Small intestine (tissue), 7 donors: ENCODE measurements at regions not wholly inside any gene's neighbourhood (a gene's known extent, or its start where the extent isn't known, plus 50 kb on each side); places are given as distances from the start of the nearest gene placed in this dataset.

ENCODE experiments used
- DNase-seq, 2 donors: peaks; one replicate each; pipeline versions ENCODE4 v3.0.0 to v3.0.0-alpha.2; 2013
- FAIRE-seq: peaks from 2 replicates; lab custom pipeline; 2012; peaks lifted over from hg19 to GRCh38; lab: Jason Lieb, UNC
- H3K27ac ChIP-seq, 3 donors: one replicate each; pipeline ENCODE4 v1.5.1; 2013; ENCODE audit warnings: low read length in 2 of 3, mild to moderate bottlenecking in 2 of 3, control low read depth in 1 of 3, inconsistent platforms in 1 of 3, low read depth in 1 of 3, moderate library complexity in 1 of 3
- H3K27me3 ChIP-seq, 3 donors: one replicate each; pipeline ENCODE4 v1.6.1; 2013; ENCODE audit warnings: low read length in 3 of 3, inconsistent platforms in 1 of 3; ENCODE audit not compliant: control insufficient read depth in 3 of 3, insufficient read depth in 3 of 3
- H3K36me3 ChIP-seq, 3 donors: one replicate each; pipeline ENCODE4 v1.6.1; 2013; ENCODE audit warnings: low read length in 3 of 3, inconsistent platforms in 1 of 3, low read depth in 1 of 3, mild to moderate bottlenecking in 1 of 3, moderate library complexity in 1 of 3; ENCODE audit not compliant: control insufficient read depth in 3 of 3, insufficient read depth in 2 of 3
- H3K4me1 ChIP-seq, 3 donors: one replicate each; pipeline ENCODE4 v1.6.1; 2013; ENCODE audit warnings: low read length in 2 of 3, inconsistent platforms in 1 of 3, low read depth in 1 of 3, mild to moderate bottlenecking in 1 of 3, moderate library complexity in 1 of 3; ENCODE audit not compliant: control insufficient read depth in 3 of 3, insufficient read depth in 2 of 3
- H3K4me3 ChIP-seq, 3 donors: one replicate each; pipeline ENCODE4 v1.5.1; 2013; ENCODE audit warnings: low read length in 3 of 3, control low read depth in 1 of 3, inconsistent platforms in 1 of 3, low read depth in 1 of 3, mild to moderate bottlenecking in 1 of 3, moderate library complexity in 1 of 3
- H3K9me3 ChIP-seq, 2 donors: one replicate each; pipeline ENCODE4 v1.6.1; 2013; ENCODE audit warnings: low read depth in 1 of 2, low read length in 1 of 2; ENCODE audit not compliant: control insufficient read depth in 2 of 2, insufficient read depth in 1 of 2
- WGBS, 3 donors: extraction: QIAGEN DNeasy Blood & Tissue Kit; methylation state at CpG; one replicate each; pipeline ENCODE4 v1.1.7; 2013; 5-methylcytosine and 5-hydroxymethylcytosine counted together
- donor health status: healthy with polysubstance abuse.
- donor health status: control.
- donor health status: control.
- donor health status: Bipolar disorder and iron deficiency.
- donor health status: healthy.

DNA sequence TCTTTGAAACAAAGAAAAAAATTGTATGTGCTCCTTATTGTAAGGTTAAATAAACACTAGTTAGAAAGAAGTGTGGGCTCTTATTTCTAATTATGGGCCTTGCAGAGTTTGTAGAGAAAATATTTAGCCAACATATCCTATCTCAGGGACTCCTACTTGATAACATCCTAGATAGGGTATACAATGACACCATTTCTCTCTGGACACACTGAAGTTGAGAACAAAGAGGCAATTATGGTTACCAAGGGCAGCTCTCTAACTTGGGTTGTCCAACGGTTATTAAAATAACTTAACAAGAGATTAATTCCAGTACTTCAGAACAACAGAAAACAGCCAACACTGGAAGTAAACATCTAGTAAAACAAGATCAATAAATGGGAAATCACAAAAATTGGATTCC lies 69.0 kb upstream of the ZC3H11B start:
- Histone ChIP-seq H3K27ac (no peak overlapping the region), H3K4me1 (no peaks in the 10 kb centered on the region), H3K27me3 (no peaks in the 10 kb centered on the region), H3K4me3 (no peak overlapping the region), H3K36me3 (no peaks in the 10 kb centered on the region), H3K9me3 (no peaks in the 10 kb centered on the region)
- FAIRE-seq: no peak
- no peak for DNase-seq
- 25 to 55% (median 48%) methylated on average over 1 of the region's 1 CpG for WGBS, 3 donors

DNA sequence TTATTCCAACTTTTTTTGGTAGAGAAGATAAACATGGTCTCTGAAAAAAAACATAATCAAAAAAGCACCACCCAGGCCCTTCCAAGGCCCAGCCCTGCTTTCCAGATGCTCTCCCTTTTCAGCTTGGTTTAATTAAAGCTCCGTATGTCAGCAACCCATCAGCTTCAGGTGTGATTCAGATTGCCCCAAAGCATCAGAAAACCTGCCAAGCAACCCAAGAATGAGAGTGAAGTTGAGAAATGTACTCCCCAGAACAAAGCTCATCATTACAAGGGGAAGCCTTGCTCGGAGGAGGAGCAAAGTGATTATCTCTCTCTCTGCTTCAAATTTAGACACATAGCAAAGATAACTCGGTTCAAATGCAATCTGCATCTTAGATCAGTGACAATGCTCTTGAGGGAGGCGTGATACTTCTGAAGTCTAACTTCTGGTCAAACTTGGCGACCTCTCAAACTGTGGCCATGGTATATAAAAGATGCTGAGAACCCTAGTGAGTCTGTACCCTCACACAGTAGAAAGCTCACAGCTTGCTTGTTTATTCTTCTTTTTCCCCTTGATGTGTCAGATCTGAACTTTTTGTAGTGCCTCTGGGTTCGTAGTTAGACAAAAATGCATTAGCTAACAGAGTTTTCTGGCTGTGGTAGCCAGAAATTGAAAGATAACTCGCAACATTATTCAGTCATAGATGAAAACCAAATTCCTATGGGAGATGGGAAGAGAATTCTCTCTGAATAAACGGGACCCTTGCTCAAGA lies 63.3 kb upstream of the ZC3H11B start:
- FAIRE-seq (no peak), DNase-seq (no peak)
- WGBS, 3 donors: 62 to 70% (median 68%) methylated on average over 8 of the region's 8 CpGs
- Histone ChIP-seq H3K4me1 (no peaks in the 10 kb centered on the region), H3K27ac (no peak overlapping the region), H3K4me3 (no peak overlapping the region), H3K9me3 (no peaks in the 10 kb centered on the region), H3K27me3 (no peaks in the 10 kb centered on the region), H3K36me3 (no peaks in the 10 kb centered on the region)

DNA sequence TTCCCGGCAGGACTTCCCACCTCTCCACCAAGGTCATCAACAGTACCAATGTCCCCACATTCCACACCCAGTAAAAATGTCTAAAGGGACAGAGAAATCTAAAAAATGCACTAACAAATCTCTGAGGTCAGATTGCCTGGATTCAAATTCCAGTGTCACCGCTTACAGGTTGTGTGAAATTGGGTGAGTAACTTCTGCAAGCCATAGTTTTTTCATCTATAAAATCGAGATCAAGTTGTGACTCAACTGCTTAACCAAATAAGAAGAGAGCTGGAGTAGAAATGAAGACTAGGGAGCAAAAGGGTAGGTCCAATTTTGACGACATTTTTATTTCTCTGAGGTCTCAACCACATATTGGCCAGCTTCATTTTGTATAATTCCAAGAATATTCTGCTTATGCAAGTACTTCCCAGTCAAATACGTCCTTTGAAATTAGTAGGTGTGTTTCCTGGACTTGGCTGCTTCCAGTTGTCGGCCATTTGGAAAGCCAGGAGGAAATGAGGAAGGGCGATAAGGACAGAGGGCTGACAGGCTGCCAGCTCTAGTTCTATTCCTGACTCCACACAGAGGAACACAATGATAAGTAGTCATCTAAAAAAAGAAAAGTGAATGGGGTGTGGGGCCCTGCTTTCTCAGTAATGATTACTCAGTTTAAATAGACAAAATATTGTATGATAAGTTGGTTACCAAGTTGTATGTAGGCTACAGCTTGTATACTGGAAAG lies 57.7 kb upstream of the ZC3H11B start:
- Histone ChIP-seq H3K4me1 (no peaks in the 10 kb centered on the region), H3K27me3 (no peaks in the 10 kb centered on the region), H3K4me3 (no peak overlapping the region), H3K36me3 (no peaks in the 10 kb centered on the region), H3K9me3 (no peaks in the 10 kb centered on the region), H3K27ac (no peak overlapping the region)
- no peak for DNase-seq
- no peak for FAIRE-seq
- WGBS, 3 donors: 71 to 80% (median 73%) methylated on average over 7 of the region's 7 CpGs

DNA sequence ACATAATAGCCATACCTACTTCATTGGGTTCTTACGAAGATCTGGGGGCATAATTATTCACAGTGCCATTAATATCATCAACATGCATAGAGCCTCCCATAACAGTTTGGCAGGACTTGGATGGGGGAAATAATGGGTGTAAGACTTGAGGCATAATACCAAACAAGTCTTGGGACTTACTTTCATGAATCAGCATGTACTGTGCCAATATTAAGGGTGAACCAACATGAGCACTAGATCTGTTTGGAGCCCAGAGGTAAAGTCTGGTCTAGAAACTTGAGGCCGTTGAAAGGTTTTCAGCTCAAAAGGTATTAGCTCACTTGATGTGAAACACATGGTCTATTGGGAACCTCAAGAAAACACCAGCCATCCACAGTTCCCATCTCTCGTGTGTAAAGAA lies 56.7 kb upstream of the ZC3H11B start:
- Histone ChIP-seq H3K36me3 (no peaks in the 10 kb centered on the region), H3K4me3 (no peak overlapping the region), H3K27ac (no peak overlapping the region), H3K9me3 (no peaks in the 10 kb centered on the region), H3K4me1 (no peaks in the 10 kb centered on the region), H3K27me3 (no peaks in the 10 kb centered on the region)
- FAIRE-seq (no peak), DNase-seq (no peak)
- 61 to 79% (median 66%) methylated on average over 3 of the region's 3 CpGs for WGBS, 3 donors

DNA sequence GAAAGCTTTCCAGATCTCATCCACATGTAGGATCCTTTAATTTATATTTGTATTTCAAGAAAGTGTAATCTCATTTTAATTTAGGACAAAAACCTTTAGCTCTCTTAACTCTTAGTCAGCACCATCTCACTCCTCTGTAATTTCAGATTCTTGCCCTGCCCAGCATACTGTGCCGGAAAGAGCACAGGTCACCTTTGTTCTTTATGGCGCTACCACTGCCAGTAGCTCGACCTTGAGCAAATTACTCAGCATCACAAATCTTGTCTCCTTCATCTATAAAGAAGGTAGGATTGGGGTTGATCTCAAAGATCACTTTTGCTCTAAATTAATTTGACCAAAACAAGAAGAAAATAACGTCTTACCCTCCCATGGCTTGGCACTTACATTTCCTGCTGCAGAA lies 56.1 kb upstream of the ZC3H11B start:
- no peak overlapping the region for H3K4me3 ChIP-seq
- H3K27me3 ChIP-seq: no peaks in the 10 kb centered on the region
- H3K9me3 ChIP-seq: no peaks in the 10 kb centered on the region
- FAIRE-seq (no peak), DNase-seq (peak in 1 of 2 donors; percentile 30)
- WGBS, 3 donors: 11 to 47% (median 28%) methylated on average over 4 of the region's 4 CpGs
- H3K36me3 ChIP-seq: no peaks in the 10 kb centered on the region
- no peaks in the 10 kb centered on the region for H3K4me1 ChIP-seq
- H3K27ac ChIP-seq: no peak overlapping the region

DNA sequence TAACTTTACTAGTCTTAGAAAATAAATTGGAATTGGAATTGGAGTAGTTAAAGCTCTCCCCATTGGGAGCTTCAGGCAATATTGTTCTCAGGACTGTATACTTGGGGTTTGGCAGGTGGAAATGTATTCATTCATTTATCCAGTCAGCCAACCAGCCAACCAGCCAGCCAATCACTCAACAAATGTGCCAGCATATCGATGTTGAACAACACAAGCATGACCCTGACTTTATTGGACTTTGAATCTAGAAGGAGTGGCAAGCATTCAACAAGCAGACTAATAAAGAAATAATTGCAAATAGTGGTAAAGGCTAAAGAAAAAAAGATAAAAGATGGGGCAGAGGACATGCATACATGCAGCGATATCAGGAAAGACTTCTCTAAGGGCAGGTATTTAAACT lies 55.5 kb upstream of the ZC3H11B start:
- Histone ChIP-seq H3K9me3 (no peaks in the 10 kb centered on the region), H3K4me1 (no peaks in the 10 kb centered on the region), H3K36me3 (no peaks in the 10 kb centered on the region), H3K4me3 (no peak overlapping the region), H3K27ac (no peak overlapping the region), H3K27me3 (no peaks in the 10 kb centered on the region)
- FAIRE-seq (no peak), DNase-seq (peak in 1 of 2 donors; percentile 52)
- 21 to 62% (median 37%) methylated on average over 2 of the region's 2 CpGs for WGBS, 3 donors

DNA sequence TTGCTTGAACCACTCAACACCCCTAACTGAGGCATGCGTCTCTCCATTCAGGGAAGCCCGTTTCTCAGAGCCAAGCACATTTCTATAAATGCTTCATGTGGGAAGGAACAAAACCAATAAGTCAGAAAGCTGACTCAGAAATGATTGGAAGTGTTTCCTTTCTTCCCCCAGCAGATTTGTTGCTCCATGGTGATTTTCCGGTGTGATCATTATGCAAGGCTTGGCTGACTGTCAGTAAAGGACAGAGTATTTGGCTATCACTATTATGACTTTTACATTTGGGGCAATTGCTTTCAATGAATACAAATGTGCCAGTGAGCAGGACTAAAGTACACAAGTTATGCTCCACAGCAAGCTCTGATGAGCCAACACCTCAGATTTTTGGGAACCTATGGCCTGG lies 53.3 kb upstream of the ZC3H11B start:
- Histone ChIP-seq H3K27ac (no peak overlapping the region), H3K9me3 (no peaks in the 10 kb centered on the region), H3K4me1 (no peaks in the 10 kb centered on the region), H3K36me3 (no peaks in the 10 kb centered on the region), H3K4me3 (no peak overlapping the region), H3K27me3 (no peaks in the 10 kb centered on the region)
- DNase-seq: no peak
- FAIRE-seq: no peak
- WGBS, 3 donors: 73 to 88% (median 85%) methylated on average over 3 of the region's 3 CpGs

DNA sequence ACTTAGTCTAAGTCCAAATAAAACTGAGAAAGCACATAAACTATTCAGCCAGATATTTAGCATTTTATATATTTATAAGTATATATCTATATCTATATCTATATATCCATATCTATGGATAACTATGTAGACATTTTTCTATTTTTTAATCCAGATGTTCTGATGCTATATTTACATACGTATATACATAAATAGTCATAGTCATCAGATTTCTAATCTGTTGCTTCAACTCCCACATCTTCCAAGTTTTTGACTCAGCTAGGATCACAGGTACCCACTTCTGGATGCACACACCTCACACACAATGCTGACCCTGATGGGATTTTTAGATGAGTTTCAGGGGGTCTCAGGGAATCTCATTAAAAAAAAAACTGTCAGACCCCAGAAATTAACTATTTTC lies 52.2 kb upstream of the ZC3H11B start:
- 82 to 90% (median 87%) methylated on average over 1 of the region's 1 CpG for WGBS, 3 donors
- no peak for DNase-seq
- Histone ChIP-seq H3K4me1 (peaks cover 0 to 3% (median 0%) of the 10 kb centered on the region in 3 donors), H3K27me3 (peaks cover 0 to 6% (median 0%) of the 10 kb centered on the region in 3 donors), H3K9me3 (no peaks in the 10 kb centered on the region), H3K27ac (no peak overlapping the region), H3K36me3 (no peaks in the 10 kb centered on the region), H3K4me3 (no peak overlapping the region)
- no peak for FAIRE-seq
